HepG2 (cell line): ENCODE measurements at regions not wholly inside any gene's neighbourhood (a gene's known extent, or its start where the extent isn't known, plus 50 kb on each side); places are given as distances from the start of the nearest gene placed in this dataset.

Source experiments
- BHLHE40 ChIP-seq: IDR thresholded peaks from 2 replicates; pipeline ENCODE4 v1.6.1; 2011; ENCODE audit warnings: low read length, improper control_type of control experiment
- CTCF ChIP-seq: sonication (generic); formaldehyde crosslinking; IDR thresholded peaks from 2 replicates; pipeline ENCODE4 v1.5.0; 2020; ENCODE audit warnings: mild to moderate bottlenecking, missing genetic modification reagents, moderate library complexity
- HBP1 ChIP-seq: IDR thresholded peaks from 2 replicates; pipeline ENCODE4 v1.6.1; 2016; ENCODE audit warnings: low read depth, control low read depth
- POLR2AphosphoS2 ChIP-seq: IDR thresholded peaks from 2 replicates; pipeline ENCODE4 v1.6.1; 2011; ENCODE audit warnings: low read depth, low read length, improper control_type of control experiment
- REST ChIP-seq, 2 experiments: IDR thresholded peaks; 2 replicates each; pipeline ENCODE4 v1.6.1; 2011 to 2012; ENCODE audit warnings: low read length in 2 of 2, borderline replicate concordance in 1 of 2, low read depth in 1 of 2, mild to moderate bottlenecking in 1 of 2, moderate library complexity in 1 of 2
- SALL2 ChIP-seq: sonication (generic); formaldehyde crosslinking; IDR thresholded peaks from 2 replicates; pipeline ENCODE4 v1.8.1; 2023; ENCODE audit warnings: mild to moderate bottlenecking, missing genetic modification reagents, inconsistent platforms
- ZNF10 ChIP-seq: sonication (generic); formaldehyde crosslinking; IDR thresholded peaks from 2 replicates; pipeline ENCODE4 v1.4.0; 2020; ENCODE audit warnings: mild to moderate bottlenecking, low read depth, missing genetic modification reagents, borderline replicate concordance

GRCh38 chr6:16955899-16956298 is 146.0 kb upstream of the STMND1 start:
- TF ChIP-seq ZNF10 (no peak), HBP1 (CRISPR knock-in tag) (no peak), REST (IDR thresholded peaks at IDR 0.05; ENCODE audit: borderline replicate concordance in 1 of 2, low read depth in 1 of 2, low read length in 2 of 2) (no peak), CTCF (no peak), BHLHE40 (no peak), POLR2AphosphoS2 (no peak), SALL2 (no peak)
